ENCODE measurements at regions not wholly inside any gene's neighbourhood (a gene's known extent, or its start where the extent isn't known, plus 50 kb on each side); places are given as distances from the start of the nearest gene placed in this dataset.

- intact Hi-C loops (cut with micrococcal nuclease; ENCODE audit: unreplicated experiment) (no loop called here), in situ Hi-C loops (cut with MboI) (no loop called here)
- no peak overlapping the region for H3K9ac ChIP-seq (ENCODE audit: control insufficient read depth, insufficient read depth, low read length)
- no peak overlapping the region for H3K27ac ChIP-seq (ENCODE audit: control insufficient read depth, insufficient read depth)
- H3K27me3 ChIP-seq (replicated peaks in 1 of 2; ENCODE audit: control insufficient read depth in 2 of 2, insufficient read depth in 2 of 2, low read length in 1 of 2): no peaks in the 10 kb centered on the region; a peak in 1 of 4 replicates
- DNase-seq (ENCODE audit: low read depth, low spot score): no peak
- ATAC-seq: no peak
- no peaks in the 10 kb centered on the region for H3K4me1 ChIP-seq (ENCODE audit: control insufficient read depth, insufficient read depth, low read length)
- H4K20me1 ChIP-seq (ENCODE audit: control insufficient read depth, insufficient read depth): no peaks in the 10 kb centered on the region
- RAD21 ChIA-PET (ENCODE audit: unreplicated experiment): no interaction called here
- H2AFZ ChIP-seq (ENCODE audit: control insufficient read depth, low read depth, low read length): no peak overlapping the region
- CTCF ChIA-PET: no interaction called here
- 68% methylated on average over 3 of the region's 3 CpGs for WGBS (ENCODE audit: insufficient coverage, insufficient replicate concordance, low lambda C conversion rate, missing lambda C conversion rate)
- H3K79me2 ChIP-seq (ENCODE audit: control insufficient read depth, insufficient read depth, low read length): no peaks in the 10 kb centered on the region
- H3K4me3 ChIP-seq: no peak overlapping the region
- no peak overlapping the region for H3K4me2 ChIP-seq (ENCODE audit: control insufficient read depth, insufficient read depth)
- no TSS peak for BruUV-seq (replicated peaks)
- no peak for FAIRE-seq
- no peaks in the 10 kb centered on the region for H3K36me3 ChIP-seq (ENCODE audit: control insufficient read depth in 2 of 2, insufficient read depth in 2 of 2, low read length in 1 of 2)
- H3K9me3 ChIP-seq (replicated peaks; ENCODE audit: control insufficient read depth, insufficient read depth, low read length): no peaks in the 10 kb centered on the region
- POLR2A ChIA-PET: no interaction called here
- SMC1A ChIA-PET (ENCODE audit: uncharacterized antibody, unreplicated experiment): no interaction called here
- TF ChIP-seq CHD4 (IDR thresholded peaks at IDR 0.05): no peak
- TF ChIP-seq CTCF (IDR thresholded peaks at IDR 0.05 in 2 of 3, conservative IDR thresholded peaks at IDR 0.05 in 1 of 3; ENCODE audit: control insufficient read depth in 2 of 3, extremely low read depth in 1 of 3, insufficient read depth in 1 of 3, low read depth in 3 of 3, low read length in 3 of 3): no peak
- TF ChIP-seq ZZZ3 (IDR thresholded peaks at IDR 0.05; ENCODE audit: control insufficient read depth, insufficient read length, low read depth): no peak
- TF ChIP-seq IRF5 (IDR thresholded peaks at IDR 0.05; ENCODE audit: borderline replicate concordance): no peak
- TF ChIP-seq PKNOX1 (IDR thresholded peaks at IDR 0.05): no peak
- no peak for TF ChIP-seq FOXM1 (IDR thresholded peaks at IDR 0.05; ENCODE audit: low read depth, low read length)
- no peak for TF ChIP-seq SMC3 (IDR thresholded peaks at IDR 0.05; ENCODE audit: borderline replicate concordance, low read length)
- TF ChIP-seq SMAD1 (IDR thresholded peaks at IDR 0.05; ENCODE audit: low read depth, partially characterized antibody): no peak
- no peak for TF ChIP-seq RUNX3 (IDR thresholded peaks at IDR 0.05; ENCODE audit: low read length)
- TF ChIP-seq SIX5 (IDR thresholded peaks at IDR 0.05; ENCODE audit: low read depth, low read length, severe bottlenecking): no peak
- TF ChIP-seq MLLT1 (IDR thresholded peaks at IDR 0.05): no peak
- no peak for TF ChIP-seq BCLAF1 (IDR thresholded peaks at IDR 0.05)
- no peak for TF ChIP-seq MYB (IDR thresholded peaks at IDR 0.05; ENCODE audit: borderline replicate concordance, low read depth, low read length)
- no peak for TF ChIP-seq ELK1 (IDR thresholded peaks at IDR 0.05; ENCODE audit: low read depth, low read length)
Observed at GRCh38 chr12:67534046-67534445, 114.5 kb upstream of the DYRK2 start.

All from GM12878 (cell line).